GM19324 (cell line): ENCODE measurements at regions not wholly inside any gene's neighbourhood (a gene's known extent, or its start where the extent isn't known, plus 50 kb on each side); places are given as distances from the start of the nearest gene placed in this dataset.
"Not testable (repeated sequence)": the region's sequence is repeated elsewhere in the genome, so short reads cannot be mapped to it uniquely, and the experiment has no call there.

Experiments
- ATAC-seq: cut with Tn5 transposase; IDR thresholded peaks from one replicate; pipeline ENCODE4 v1.9.1; 2021; ENCODE audit warnings: mild to moderate bottlenecking, moderate library complexity; ENCODE audit not compliant: unreplicated experiment, low FRiP score

GRCh38 chr14:43141636-43142191, 1365.4 kb downstream of the FSCB start:
- no peak for ATAC-seq

- no peak for ATAC-seq
Observed at GRCh38 chr14:43140453-43140852, 1366.6 kb downstream of the FSCB start.

GRCh38 chr14:43135877-43136411, 1371.1 kb downstream of the FSCB start:
- ATAC-seq = no peak

DNA sequence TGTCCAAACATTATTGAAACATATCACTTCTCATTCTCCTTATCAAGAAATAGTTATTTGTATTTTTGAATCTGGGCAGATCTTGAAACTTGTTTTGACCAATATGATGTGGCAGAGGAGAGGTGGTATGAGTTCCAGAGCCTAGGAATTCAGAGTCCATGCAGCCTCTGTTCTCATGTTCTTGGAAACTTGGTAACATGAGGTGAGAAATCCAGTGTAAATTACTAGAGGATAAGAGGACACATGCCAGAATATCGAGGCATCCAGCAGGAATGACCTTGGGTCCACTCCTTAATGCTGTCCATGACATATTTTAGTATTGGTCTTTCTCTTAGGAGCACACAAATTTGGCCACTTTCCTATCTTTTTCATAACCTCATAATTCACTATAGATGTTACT, 1374.6 kb downstream of the FSCB start:
- ATAC-seq = no peak

DNA sequence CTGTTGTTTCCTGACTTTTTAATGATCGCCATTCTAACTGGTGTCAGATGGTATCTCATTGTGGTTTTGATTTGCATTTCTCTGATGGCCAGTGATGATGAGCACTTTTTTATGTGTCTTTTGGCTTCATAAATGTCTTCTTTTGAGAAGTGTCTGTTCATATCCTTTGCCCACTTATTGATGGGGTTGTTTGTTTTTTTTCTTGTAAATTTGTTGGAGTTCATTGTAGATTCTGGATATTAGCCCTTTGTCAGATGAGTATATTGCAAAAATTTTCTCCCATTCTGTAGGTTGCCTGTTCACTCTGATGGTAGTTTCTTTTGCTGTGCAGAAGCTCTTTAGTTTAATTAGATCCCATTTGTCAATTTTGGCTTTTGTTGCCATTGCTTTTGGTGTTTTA, 1378.7 kb downstream of the FSCB start:
- not testable (repeated sequence) for ATAC-seq

DNA sequence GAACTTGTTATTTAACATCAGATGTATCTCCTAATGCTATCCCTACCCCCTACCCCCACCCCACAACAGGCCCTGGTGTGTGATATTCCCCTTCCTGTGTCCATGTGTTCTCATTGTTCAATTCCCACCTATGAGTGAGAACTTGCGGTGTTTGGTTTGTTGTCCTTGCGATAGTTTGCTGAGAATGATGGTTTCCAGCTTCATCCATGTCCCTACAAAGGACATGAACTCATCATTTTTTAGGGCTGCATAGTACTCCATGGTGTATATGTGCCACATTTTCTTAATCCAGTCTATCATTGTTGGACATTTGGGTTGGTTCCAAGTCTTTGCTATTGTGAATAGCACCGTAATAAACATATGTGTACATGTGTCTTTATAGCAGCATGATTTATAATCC, 1379.2 kb downstream of the FSCB start:
- ATAC-seq = not testable (repeated sequence)

- ATAC-seq = no peak
Observed at GRCh38 chr14:43123544-43123943, 1383.5 kb downstream of the FSCB start.

- ATAC-seq = no peak
Observed at GRCh38 chr14:43119672-43120071, 1387.4 kb downstream of the FSCB start.

GRCh38 chr14:43116341-43116740, 1390.7 kb downstream of the FSCB start:
- no peak for ATAC-seq

GRCh38 chr14:43105305-43105704, 1401.8 kb downstream of the FSCB start:
- ATAC-seq = no peak

DNA sequence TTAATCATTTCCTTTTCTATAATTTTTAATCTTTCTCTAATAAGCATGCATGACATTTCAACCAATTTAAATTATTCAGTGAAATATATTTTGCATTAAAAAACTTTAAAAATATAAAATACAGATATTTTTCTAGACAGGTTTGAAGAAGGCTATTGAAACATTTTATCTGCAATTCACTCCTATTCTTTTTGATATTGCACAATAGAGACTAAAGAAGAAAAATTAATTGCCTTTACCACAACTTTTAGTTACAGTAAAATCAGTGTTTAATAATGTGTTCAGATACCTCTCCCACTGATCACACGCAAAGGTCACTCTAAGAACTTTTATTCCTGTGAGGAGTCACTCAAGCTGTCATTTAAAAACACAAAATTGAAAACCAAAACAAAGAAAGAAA, 1416.7 kb downstream of the FSCB start:
- no peak for ATAC-seq

- no peak for ATAC-seq
Observed at GRCh38 chr14:43087666-43088065, 1419.4 kb downstream of the FSCB start.

DNA sequence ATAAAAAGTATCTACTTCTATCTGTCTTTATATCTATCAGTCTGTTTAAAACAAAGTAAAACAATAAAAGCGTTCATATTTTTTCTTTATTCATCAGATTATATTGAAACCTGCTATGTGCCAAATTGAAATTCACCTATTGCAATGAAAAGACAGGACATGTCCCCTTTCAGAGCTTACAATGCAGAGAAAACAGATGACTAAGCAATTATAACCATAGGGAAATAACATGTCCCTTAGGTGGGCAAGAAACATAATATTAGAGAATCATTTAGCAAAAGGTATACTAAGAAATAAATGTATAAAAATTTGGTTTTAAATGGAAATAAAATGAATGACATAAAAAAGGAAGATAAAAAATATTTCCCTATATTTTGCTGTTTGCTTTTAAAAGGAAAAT, 1421.3 kb downstream of the FSCB start:
- ATAC-seq = no peak

- not testable (repeated sequence) for ATAC-seq
Observed at GRCh38 chr14:43067372-43067771, 1439.7 kb downstream of the FSCB start.

DNA sequence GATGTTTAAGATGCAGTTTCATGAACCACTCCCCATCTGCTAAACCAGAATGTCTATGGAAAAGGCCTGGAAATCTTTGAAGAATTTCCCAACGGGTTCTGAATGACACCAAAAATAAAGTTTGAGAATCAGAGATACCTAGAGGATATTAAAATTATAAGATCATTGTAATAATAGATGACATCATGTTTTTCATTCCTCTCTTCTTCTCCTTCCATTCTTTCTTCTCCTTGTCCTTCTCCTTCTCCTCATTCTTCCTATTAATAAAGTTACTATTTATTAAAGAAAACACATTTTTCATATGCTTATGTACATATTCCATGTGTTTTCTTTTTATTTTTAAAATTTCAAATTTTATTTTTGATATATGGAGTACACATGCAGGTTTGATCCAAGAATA, 1449.4 kb downstream of the LRFN5 start:
- ATAC-seq = no peak

- ATAC-seq = no peak
Observed at GRCh38 chr14:43052897-43053296, 1446.2 kb downstream of the LRFN5 start.

- no peak for ATAC-seq
Observed at GRCh38 chr14:43043850-43044249, 1437.2 kb downstream of the LRFN5 start.

- ATAC-seq = no peak
Observed at GRCh38 chr14:43042408-43042807, 1435.7 kb downstream of the LRFN5 start.

DNA sequence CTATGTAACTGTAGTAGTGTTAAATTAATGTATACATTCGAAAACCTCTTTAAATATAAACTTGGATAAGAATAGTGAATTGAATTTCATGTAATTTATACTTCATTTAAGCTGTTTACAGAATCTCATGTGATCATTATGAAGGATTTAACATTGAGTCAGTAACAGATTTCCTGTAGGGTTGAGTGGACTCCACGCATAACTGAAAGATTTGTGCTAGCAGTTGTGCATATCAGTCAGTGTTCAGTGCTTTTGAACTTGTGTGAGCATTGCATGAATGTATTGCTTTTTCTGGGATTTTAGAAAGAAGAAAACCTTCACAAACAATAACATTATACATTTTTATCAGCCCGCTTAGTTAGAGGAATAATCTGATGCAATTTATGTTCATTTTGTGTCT, 1435.3 kb downstream of the LRFN5 start:
- no peak for ATAC-seq

GRCh38 chr14:43041207-43041606, 1434.5 kb downstream of the LRFN5 start:
- ATAC-seq = no peak

DNA sequence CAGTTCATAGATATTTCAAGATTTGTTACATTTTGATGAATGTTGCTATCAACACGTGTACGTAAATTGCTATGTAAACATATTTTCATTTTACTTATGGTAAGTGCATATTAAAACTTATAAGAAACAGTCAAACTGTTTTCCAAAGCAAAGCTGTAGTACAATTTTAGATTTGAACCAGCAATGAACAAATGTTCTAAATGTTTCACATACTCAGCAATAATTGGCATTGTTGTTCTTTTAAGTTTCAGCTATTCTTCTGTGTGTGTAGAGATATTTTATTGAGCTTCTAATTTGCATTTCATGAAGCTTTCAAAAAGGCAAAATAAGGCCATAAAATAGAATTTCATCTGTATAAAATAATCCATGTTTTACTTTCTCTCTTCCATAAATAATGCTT, 1433.2 kb downstream of the LRFN5 start:
- no peak for ATAC-seq

- ATAC-seq = no peak
Observed at GRCh38 chr14:43031598-43031997, 1424.9 kb downstream of the LRFN5 start.
